ENCODE measurements at regions not wholly inside any gene's neighbourhood (a gene's known extent, or its start where the extent isn't known, plus 50 kb on each side); places are given as distances from the start of the nearest gene placed in this dataset.

DNA sequence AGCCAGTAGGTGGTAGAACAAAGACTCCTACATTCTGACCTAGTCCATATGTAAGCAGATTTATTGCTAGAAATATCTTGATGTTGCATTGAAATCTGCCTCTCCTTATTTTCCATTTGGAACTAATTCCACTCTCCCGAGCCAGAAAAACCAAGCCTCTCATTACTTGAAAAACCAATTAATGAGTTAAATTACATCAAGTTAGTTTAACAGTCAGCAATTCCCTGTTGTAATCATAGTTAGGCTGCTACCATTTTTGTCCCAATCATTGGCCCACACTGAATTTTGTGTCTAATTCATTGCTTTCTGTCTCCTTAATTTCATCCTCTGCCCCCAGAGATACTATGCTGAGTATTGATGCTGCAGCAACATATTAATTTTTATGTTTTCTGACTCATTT lies 168.3 kb upstream of the TNP1 start:
- no peak for DNase-seq (ENCODE audit: low spot score)

DNA sequence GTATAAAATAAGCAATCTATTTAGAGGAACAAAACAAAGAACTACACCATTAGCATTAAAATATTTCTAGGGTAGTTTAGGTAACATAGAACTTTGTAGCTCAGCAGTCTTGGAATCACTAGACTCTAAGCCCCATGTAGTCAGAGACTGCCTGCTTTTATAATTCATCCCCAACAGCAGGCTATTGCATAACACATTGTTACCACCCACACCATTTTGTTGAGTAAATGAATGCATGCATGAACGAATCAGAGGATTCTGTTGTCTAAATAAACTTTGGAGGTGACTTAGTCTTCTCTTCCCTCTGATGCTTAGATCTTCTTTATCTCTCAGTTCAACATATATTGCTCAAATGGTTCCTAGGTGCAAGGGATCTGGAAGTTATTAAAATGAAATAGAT lies 167.6 kb upstream of the TNP1 start:
- no peak for DNase-seq (ENCODE audit: low spot score)

DNA sequence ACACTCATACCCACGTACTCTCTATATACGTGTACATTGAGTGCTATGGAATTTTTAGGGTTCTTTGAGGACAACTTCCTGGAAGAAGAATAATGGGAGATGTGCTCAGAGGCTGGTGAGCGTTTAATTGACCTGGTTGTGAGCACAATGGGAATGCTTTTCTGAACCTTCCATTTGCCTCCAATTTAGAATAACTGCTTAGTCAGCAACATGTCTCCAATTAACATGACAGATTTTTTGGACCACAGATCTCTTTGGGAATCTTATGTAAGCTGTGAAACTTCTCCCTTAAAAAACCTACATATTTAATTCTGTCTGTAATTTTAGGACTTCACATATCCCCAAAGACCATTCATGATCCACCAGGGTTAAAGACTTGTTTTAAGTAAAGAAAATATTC lies 166.7 kb upstream of the TNP1 start:
- no peak for DNase-seq (ENCODE audit: low spot score)

DNA sequence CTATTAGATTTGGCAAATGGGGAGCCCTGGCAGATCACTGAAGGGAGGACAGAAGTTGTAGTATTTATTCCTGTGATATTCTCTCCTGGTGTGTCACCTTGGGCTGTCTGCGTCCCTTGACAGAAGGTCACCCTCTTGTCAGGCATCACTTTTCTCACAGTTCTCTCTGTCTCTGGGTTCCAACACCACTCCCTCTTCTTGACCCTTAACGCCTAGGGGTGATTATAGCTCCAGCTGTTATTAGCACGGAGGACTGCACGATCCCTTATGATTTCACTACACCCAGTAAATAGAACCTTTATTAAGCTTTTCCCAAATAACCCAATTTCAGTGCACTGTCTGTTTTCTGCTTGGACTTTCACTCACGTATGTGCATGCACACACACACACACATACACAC lies 166.3 kb upstream of the TNP1 start:
- no peak for DNase-seq (ENCODE audit: low spot score)

DNA sequence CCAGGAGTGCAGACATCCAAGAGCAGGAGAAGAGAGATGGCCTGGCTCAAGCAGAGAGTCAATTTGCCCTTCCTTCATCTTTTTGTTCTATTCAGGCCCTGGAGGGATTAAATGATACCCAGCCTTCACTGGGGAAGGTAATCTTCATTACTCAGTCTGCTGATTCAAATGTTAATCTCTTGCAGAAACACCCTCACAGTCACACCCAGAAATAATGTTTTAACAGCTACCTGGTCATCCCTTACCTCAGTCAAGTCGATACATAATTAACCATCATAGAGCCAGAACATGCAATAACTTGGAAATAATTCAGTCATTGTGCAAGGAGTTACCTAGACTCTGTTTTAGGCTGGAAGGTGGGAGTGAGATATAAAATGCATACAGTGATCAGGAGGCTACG lies 163.7 kb upstream of the TNP1 start:
- DNase-seq (ENCODE audit: low spot score), result no peak

DNA sequence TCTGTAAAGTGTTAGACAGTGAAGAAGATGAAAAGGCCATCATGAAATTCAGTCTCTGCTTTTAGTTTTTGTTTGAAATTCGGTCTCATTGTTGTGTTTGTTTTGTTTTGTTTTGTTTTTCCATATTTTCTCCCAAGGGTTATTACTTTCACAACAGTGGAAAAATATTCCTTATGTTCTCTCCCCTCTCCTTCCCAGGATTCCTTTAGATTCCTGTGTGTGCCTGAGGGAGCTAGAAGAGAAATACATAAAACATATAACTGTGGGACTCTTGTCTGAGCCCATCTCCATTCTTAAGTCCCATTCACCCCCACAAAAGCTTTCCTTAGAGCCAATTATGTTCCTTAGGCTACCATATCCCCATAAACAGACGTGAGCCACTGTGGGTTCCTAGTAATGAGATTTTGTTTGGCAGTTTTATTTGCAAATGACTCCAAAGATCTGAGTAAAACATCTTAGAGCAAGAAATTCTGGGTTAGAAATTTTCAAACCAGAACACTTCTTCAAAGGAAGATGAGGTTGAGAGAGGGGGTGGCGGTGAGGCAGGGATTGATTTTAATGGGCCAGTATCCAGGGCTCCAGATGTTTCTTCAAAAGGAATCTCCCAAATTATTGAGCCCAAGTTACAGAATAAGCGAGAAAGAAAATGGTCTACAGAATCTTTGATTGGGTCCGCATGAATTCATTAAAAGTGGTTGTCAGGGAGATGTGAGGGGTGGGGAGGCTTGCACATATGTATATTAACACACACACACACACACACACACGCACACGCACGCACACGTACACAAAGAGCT lies 157.8 kb upstream of the TNP1 start:
- DNase-seq (ENCODE audit: low spot score), result no peak

DNA sequence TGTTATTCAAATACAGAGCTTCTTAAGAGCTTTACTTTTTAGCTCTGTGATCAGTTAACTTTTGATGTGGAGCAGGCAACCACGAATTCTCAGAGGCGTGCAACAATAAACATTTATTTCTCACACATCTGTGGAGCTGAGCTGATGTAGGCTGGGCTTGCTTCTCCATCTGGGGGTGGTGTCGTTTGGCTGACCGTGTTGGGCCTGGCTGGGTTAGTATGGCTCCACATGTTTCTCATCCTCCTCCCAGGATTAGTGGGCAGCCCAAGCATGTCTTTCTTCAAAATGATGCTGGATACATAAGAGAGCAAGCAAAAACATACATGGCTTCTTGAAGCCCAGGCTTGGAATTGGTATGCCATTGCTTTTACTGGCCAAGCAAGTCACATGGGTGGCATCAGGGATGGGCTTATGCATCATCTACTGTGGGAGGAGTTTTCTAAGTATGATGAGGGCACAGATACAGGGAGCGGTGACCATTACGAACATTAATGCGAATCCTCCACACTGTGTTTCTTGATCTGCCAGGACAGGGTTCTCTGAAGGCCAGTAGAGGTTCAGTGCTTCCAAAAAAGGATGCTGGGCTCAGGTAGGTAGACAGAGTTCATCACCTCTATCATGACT lies 157.0 kb upstream of the TNP1 start:
- DNase-seq (ENCODE audit: low spot score), result no peak

DNA sequence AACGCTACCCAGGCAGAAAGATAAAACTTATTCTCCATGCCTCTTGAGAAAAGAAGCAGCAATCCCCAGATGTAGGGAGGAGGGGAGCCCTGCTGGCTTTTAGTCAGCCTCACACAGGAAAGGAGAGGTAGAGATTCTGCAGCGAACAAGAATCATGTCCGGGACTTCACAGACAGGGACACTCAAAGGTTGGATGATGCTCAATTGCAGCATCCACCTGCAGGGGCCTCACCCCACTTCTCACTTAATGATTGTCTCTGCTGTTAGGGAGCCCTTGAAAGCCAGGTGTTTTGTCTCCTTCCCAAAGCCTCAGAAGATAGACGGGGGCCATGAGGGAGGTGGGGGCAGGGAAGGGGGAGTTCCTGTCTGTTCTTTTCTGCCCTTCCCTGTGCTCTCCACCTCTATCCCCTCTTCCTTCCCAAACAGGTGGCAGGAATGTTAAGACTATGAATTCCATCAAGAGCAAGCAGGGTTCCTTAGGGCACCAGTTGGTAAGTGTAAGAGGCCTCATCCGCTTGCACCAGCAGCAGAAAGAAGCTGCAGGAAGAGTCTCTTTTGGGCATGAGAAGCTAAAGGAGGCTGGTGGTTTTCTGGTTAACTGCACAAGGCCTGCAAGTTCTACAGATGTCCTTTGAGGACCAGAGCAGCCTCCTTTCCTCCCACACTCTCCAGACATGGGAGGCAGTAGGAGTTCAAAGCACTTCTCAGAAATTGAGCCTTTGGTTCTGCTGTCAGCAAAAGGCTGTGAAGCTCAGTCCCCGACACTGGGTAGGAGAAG lies 154.7 kb upstream of the TNP1 start:
- DNase-seq (ENCODE audit: low spot score), result no peak

DNA sequence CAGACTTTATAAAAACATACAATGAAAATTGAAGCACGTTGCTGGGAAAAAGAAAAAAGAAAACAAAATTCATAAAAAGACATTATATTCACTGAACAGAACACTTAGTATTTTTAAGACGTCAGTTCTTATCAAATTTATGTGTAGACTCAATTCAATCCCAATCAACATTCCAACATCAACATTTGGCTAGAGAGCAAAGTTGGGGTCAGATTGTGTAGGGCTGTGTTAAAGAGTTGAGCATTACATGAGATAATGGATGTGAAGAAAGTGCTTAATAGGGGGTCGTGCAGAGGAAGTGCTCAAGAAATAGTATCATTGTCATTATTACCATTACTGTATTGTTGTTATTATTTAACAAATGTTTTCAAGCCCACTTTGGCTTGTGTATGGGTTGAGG lies 154.1 kb upstream of the TNP1 start:
- DNase-seq (ENCODE audit: low spot score), result no peak

DNA sequence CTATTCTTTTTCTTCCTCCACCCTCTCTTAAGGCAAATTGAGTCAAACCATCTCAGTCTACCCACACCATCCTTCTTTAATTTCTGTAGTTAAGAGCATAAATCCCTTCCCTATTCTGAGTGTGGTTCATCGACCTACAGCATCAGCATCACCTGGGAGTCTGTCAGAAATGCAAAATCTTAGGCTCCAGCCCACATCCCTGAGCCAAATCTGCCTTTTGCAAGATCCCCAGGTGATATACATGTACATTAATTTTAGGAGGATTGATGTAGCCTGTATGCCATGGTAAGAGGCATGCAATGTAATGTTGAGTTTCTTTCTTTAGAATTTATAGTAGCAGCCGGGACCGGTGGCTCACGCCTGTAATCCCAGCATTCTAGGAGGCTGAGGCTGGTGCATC lies 151.7 kb upstream of the TNP1 start:
- no peak for DNase-seq (ENCODE audit: low spot score)

DNA sequence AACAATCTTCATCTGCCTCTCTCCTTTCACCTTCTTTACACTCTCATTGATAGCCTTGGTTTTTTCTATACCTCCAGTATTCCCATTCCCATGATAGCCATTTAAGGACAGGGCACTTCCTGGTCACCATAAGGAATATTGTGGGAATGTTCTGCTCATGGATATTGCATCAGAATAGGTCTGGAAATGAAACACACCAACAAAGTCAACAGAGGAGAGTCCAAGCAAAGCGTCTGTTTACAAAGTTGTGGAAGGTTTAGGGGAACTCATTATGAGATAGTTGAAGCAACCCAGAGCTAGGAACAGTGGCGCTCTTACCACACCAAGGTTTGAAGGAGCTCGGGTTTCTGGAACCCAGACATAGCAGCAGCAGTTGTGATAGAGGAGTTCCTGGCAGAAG lies 150.3 kb upstream of the TNP1 start:
- no peak for DNase-seq (ENCODE audit: low spot score)

DNA sequence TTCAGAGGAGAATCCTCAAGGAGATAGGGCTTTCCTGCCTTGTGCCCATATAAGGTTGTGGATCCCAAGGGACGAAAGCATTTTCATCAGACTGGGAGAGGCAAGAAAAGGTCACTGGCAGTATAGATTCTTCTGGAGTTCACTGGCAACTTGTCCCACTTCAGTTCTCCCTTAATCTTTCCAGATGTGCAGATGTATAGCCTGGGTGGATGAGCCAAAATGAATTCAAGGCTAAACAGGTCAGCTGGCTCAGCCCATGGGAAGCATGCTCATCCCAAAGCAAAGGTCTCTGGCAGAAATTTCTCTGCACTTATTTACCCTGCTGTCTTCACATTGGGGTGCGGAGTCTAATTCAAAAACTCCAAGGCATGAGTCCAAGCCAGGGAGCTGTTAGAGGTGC lies 148.9 kb upstream of the TNP1 start:
- no peak for DNase-seq (ENCODE audit: low spot score)

DNA sequence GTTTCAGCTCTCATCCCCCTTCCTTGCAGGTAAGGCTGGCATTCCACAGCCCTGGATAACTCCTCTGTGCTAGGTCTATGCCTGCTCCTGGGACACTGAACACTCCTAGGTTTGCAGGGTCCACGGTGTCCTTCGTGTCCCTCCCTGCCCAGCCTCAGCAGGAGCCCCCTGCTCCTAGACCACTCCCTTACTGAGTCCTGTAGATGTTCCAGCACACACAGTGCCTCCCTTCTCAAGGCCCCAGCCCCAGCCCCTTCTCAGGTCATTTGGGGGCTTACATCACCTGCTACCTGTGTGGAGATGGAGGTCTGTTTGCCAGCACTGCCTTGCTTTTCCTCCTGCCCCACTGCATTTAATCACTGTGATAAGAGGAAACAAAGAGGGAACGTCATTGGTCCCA lies 146.4 kb upstream of the TNP1 start:
- no peak for DNase-seq (ENCODE audit: low spot score)

DNA sequence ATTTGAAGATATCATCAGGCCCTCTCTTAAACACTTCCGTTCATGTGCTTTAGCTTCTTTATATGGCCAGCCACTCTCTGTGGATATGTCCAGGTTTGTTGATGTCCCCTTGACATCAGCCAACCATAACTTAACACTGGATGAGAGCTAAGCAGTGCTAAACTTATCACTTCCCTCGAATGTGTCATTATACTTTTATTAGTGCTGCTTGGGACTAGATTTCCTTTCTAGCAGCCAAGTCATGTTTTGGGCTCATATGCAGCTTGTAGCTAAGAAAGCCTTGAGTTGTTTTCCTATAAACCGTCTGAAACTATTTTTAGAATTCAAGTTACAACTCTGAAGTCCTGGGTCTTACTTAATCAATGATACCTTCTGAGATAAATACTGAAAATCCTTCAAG lies 144.8 kb upstream of the TNP1 start:
- no peak for DNase-seq (ENCODE audit: low spot score)

DNA sequence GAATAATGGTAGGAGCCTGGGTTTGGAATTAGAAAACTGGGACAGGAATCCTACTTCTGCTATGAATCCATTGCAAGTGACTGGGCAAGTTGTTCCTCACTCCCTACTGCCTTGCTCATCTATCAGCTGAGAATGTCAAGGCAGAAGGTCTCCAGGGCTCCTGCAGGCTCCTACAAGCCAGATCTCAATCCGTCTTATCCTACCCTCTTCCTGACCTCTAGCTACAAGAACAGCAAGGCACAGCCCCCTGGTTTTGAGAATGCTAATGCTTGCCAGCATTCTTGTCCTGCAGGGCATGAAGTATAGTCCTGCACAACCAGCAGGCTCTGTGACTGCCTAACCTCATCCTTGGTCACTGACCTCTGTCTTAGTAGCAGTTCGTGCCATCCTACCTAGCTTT lies 141.9 kb upstream of the TNP1 start:
- DNase-seq (ENCODE audit: low spot score), result no peak

DNA sequence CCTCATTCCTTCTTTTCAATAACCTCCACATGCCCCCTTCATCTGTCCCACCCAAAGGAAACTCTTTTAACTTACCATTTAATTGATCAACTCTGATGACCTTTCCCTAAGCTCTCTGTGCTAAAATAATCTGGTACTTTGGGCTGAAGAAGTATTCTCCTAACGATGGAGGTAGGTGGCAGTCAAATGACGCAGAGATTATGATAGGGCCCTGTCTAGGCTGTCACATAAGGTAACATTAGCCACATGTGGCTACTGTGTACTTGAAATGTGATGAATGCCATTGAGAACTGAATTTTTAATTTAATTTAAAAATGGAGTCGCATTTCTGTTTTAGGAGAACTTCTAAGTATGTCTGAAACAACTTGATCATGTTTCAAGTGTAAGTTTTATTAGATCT lies 140.5 kb upstream of the TNP1 start:
- no peak for DNase-seq (ENCODE audit: low spot score)

DNA sequence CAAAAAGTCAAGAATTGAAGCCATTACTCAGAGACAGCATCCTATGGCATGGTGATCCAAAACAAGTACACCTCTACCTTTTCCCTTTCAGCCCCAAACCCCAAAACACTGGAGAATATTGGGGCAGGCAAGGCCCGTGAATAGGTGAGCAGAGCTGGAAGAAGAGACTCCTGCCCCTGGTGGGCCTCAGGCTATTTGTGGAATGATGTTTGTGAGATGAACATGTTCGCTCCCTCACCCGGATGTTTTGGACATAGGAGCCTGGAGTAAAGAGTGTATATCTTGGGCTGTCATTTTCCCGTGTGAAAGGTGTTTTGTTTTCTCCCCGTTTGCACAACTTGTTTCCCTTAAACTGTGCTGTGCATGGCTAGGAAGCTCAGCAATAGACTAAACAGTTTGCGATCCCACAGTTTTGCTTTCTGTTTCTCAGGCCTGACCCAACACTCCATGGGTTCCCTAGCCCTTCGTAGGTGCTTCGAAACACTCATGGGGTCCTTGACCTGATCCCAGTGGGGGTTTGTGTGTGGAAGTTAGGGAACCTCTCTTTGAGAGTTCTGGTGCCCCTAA lies 136.5 kb upstream of the TNP1 start:
- no peak for DNase-seq (ENCODE audit: low spot score)

DNA sequence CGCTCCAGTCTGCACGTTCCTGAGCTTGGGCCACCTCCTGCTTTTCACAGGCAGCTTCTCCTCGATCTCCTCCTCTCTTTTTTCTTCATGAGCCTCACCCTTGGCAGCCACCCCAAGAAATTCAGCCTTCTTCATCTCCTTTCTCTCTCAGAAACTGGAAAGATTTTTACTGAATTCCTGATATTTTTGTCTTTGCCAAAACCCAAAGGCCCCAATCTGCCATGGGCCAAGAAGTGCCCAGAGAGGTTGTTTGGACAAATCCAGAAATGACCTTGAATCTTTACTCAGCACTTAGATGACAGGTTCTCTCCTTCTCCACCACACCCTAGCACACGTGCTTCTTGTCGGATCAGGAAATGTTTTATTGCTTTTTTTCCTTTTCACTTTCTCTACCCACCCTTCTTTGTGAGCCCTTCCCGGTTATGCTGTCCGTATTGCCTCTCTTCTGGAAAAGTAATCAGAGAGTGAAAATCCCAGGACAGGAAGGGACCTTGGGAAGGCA lies 134.5 kb upstream of the TNP1 start:
- DNase-seq (ENCODE audit: low spot score), result no peak

DNA sequence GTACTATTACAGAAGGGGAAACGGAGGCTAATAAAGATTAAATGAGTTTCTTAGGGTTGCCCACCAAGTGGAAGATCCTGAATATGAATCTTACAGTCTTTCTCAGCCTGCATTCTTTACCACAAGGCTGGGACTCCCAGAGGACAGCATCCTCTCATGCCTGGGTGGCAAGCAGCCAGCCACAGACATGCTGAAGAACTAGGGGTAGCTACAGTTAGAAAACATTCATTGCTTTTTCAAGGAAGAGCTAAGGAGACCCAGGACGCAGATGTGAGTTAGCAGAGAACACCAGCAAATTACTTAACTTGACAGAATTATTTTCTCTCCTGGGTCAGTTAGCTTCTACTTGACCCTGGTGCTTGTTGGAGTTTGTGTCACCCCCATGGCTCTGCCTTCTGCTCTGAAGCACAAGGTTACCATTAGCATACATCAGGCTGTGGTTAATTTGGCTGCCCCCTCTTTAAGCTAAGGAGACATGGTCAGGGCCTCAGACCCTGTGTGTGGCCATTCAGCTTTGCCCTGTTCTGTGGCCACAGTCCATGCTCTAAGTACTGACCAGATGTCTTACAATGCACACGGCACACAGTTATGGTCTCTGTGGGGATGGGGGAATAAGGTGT lies 132.3 kb upstream of the TNP1 start:
- DNase-seq (ENCODE audit: low spot score), result no peak

DNA sequence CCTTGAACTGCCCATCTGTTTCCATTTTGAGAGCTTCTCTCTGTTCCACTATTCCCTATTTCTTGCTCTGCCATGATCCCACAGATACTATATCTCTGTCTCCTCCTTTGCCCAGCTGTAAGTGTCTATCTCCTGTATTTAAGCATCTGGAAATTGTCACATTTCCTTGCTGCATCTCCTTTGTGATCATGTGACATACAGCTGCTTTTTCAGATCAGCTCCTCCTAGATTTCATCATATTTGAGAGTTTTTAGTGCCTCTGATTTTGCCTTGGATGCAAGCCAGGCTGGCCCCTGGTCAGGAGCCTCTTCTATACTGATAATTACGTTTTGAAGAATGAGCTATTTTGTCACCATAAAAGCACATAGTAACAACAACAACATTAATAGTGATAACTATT lies 131.7 kb upstream of the TNP1 start:
- no peak for DNase-seq (ENCODE audit: low spot score)

DNA sequence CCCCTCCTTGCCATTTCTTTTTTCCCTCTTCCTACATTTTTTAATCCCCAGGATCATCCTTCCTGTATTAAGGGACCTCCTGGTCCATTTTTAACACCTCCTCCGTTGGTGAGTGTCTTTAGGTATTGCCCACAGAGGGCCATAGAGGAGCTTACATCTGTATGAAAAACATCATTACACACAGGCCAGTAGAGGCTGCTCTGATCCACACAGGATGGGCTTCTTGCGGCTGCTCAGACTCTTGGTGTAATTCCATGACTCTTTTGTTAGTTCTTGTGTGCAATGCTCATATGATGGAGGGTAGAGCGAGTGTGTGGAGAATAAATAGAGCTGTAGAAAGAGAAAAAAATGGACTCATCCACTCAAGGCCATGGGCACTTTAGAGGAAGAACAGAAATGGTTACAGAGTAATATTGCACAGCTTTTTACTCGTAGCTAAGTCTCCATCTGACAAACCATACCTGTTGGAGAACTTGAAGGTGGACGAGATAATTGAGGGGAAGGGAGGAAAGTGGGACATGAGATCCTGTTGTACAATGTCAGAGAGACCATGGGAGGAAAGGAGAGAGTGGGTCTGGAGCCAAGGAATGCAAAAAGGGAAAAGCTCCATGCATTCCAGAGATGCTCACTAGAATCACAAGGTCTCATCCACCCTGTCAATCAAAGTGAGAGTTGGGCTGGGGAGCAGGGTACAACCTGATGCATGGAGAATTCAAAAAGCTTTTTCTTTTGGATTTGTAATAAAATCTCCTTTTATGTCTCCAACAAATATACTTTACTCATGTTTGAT lies 129.7 kb upstream of the TNP1 start:
- DNase-seq (ENCODE audit: low spot score), result no peak
